Islet of Langerhans (tissue), 1 donor: ENCODE measurements at regions not wholly inside any gene's neighbourhood (a gene's known extent, or its start where the extent isn't known, plus 50 kb on each side); places are given as distances from the start of the nearest gene placed in this dataset.
"Not testable (repeated sequence)": the region's sequence is repeated elsewhere in the genome, so short reads cannot be mapped to it uniquely, and the experiment has no call there.

ENCODE experiments used
- FAIRE-seq: peaks from one replicate; lab custom pipeline; 2011; peaks lifted over from hg19 to GRCh38; lab: Jason Lieb, UNC

DNA sequence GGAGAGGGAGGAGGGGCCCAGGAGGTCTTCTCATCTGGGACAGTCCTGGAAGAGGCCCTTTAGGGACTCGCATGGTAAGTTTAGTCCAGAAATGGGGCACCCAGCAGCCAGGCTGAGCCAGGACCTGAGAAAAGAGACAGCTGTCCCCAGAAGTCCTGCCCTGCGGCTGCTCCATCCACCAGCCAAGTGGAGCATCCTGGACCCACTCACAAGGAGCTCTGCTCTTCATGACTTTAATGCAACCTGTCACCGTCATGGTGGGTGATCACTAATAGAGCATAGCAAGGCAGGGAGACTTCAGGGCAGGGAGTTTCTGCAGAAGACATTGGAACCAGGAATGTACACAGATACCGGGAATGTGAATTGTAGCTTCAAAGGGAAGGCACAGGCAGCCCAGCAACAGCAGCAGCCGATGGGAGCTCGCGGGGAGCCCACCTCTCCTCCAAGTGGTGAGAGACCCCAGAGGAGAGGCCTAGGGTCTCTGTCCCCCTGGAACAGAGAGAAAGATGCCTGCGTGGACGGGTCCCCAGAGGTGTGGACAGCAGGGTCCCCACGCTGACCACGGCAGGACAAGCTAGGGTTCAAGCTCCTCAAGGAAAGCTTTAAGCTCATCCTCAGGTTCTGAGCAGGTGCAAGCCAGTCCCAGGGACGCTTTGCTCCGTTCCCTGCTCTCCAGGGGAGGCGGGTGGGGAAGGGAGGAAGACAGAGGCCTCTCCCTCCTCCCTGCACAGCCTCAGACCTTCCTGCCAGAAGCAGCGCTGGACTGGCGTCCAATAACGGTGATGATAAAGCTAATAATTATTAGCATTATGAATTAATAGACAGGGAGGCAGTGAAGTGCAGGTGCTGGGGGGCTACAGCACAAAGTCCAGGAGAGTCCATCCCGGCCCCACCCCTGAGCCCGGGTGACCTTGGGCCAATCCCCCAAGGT lies 335.3 kb downstream of the ADGRD1 start:
- not testable (repeated sequence) for FAIRE-seq

GRCh38 chr12:131289807-131290206 lies 336.1 kb downstream of the ADGRD1 start:
- FAIRE-seq = not testable (repeated sequence)

DNA sequence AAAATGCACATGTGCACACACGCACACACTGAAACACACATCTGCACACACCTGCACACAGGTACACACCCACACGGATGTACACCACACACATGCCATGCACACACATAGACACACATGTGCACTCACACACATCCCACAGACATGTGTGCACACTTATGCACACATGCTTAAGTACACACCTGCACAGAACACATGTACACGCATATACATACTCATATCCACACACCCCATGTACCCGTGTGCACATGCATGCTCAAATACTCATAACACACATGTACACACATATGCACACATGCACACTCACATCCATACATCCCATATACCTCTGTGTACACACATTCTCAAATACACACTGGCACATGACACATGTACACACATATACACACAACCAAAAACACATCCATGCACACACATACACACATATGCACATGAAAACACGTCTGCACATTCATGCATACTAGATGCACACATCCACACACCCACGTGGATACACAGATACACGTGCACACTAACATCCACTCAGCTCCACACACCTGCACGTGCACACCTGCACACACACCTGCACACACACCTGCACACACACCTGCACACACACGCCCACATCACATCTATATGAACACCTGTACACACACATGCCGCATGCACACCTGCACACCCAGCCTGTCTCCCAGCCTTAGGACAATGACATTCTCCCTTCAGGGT lies 336.7 kb downstream of the ADGRD1 start:
- no peak for FAIRE-seq

GRCh38 chr12:131293071-131294015 lies 339.6 kb downstream of the ADGRD1 start:
- not testable (repeated sequence) for FAIRE-seq

DNA sequence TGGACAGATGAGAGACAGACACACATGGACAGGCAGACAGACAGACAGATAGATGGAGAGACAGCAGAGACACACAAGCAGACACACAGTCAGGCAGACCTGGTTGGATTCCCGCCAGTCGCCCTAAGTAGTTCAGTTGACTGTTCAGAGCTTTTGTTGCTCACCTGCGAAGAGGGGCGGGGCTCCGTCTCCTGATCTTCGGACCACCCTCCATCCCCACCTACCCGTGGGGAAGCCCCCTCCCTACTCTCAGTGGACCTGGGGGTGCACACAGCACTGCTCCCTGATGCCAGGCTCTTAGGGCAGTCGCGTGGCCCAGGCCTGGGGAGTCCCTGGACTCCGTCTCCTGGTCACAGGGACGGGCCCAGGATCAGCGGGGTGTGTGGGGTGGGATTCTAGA lies 341.0 kb downstream of the ADGRD1 start:
- not testable (repeated sequence) for FAIRE-seq

DNA sequence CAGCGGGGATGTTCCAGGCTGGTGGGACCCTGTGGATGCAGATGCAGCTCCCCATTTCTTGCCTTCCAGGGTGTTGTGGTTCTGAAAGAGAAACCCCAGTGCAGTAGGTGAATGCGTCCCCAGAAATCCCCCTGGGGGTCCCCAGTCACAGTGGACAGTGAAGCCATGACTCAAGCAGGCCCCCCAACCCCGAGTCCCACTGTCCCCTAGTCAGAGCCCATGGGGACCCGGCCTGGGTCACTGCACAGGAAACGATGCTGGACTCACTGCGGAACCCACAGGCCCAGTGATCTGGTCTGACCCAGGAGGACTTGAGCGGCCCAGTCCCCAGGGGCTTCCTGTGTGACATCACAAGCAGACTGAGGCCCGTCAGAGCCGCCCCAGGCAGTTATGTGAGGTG lies 341.4 kb downstream of the ADGRD1 start:
- not testable (repeated sequence) for FAIRE-seq

DNA sequence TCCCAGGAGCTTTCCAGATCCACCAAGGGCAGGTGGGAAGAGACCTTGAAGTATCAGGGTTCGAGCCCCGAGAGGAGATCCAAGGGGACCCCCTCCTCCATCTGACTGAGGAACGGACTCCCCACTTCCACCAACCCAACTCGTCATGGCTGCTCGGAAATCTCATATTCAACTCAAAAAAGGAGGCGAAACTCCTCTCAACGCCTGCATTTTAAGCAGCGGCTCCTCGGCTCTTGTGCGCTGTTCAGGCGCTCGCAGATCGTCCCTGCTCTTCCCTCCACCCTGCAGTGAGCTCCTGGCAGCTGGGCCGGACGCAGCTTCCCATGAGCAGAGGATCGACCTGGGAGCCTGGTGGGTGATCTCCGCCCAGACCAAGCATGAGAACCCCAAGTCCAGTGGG lies 341.9 kb downstream of the ADGRD1 start:
- FAIRE-seq = not testable (repeated sequence)

DNA sequence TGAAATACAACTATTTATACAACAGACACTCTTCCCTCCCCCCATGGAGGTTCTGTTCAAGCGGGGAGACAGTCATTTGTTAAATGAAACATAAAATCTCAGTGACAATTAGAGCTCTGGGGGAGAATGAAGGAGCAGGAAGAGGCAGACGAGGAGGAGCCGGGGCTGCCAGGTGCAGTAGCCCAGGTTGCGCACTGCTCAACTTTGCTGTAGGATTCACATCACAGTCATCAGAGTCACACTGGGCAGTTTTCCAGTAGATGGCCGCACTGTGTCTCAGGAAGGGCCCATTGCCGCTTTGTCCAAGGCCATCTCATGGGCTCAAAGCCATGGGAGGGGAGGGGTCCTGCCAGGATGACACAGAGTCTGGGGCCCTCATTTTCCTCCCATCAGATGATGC lies 342.4 kb downstream of the ADGRD1 start:
- FAIRE-seq = not testable (repeated sequence)

- not testable (repeated sequence) for FAIRE-seq
Observed at GRCh38 chr12:131296651-131297050, 342.9 kb downstream of the ADGRD1 start.

DNA sequence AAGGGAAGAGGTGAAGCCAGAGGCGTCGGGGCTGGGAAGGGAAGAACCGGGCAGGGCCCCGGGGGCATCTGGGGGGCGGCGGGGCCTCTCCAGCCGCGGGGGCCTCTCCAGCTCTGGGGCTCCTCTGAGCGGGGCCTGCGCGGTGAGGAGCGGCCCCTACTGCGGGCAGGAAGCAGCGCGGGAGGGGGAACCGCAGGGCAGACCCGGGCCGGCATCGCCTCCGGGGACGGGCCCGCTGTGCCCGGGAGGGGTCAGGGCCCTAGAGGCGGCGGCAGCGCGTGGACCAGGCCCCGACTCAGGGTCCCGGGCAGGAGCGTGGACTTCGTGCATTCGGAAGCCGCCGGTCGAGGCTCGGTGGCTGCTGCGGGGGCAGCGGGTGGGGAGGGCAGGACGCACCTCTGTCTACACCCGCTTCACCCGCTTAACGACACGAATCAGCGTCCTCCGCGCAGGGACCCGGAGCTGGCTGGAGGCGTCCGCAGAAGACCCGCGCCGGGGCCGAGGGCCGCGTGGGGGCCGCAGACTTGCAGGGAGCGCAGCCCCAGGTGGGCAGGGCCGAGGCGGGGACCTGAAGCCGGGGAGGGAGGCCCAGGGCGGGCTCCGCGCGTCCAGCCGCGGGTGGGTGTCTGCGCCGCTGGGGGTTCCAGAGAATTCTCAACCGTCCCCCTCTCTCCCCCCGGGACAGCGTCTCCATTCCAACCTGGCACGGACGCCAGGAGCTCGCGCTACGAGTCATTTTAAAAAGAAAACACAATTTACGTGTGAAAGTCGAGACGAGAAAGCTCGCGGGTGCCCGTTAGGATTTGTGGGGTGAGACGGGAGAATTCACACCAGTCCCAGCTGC lies 345.0 kb downstream of the ADGRD1 start:
- FAIRE-seq = not testable (repeated sequence)

GRCh38 chr12:131299370-131299701 lies 345.6 kb downstream of the ADGRD1 start:
- not testable (repeated sequence) for FAIRE-seq

- not testable (repeated sequence) for FAIRE-seq
Observed at GRCh38 chr12:131303576-131303975, 349.9 kb downstream of the ADGRD1 start.

GRCh38 chr12:131304642-131305041 lies 350.9 kb downstream of the ADGRD1 start:
- not testable (repeated sequence) for FAIRE-seq

DNA sequence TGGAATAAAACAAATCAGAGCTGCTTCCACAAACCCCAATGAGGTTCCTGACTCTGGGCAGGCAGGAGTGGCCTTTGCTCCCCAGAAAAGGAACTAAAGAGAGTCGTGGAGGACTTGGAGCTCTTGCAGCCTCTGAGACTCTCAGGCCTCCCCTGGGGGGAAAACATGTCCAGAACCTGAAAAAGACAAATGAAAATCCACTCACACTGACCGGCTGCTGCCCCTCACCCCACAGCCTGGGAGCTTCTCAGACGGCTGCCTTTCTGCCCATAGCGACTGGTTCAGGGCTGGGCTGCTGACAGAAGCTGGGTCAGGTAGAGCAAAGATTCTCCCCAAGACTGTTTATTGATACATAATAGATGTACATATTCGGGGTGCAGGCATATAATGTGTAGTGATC lies 356.0 kb downstream of the ADGRD1 start:
- no peak for FAIRE-seq

GRCh38 chr12:131310227-131310969 lies 356.7 kb downstream of the ADGRD1 start:
- FAIRE-seq = not testable (repeated sequence)

- not testable (repeated sequence) for FAIRE-seq
Observed at GRCh38 chr12:131311279-131311722, 357.6 kb downstream of the ADGRD1 start.

DNA sequence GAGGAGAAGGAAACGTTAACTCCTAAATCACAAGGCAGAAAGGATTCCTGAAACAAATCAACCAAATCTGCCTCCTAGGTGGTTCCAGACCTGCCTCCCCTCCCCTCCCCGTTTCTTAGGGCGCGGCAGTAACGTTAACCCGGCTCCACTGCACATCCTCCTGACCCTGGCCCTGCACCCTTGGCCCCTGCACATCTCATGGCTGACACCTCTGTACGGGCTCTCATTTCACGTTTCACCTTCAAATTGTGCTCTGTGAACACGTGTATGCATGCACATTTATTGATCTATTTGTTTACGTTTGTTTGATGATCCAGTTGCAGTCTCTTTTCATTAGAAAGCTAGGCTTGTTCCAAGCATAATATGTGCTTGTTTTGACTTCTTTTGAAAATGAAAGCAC lies 358.1 kb downstream of the ADGRD1 start:
- no peak for FAIRE-seq

DNA sequence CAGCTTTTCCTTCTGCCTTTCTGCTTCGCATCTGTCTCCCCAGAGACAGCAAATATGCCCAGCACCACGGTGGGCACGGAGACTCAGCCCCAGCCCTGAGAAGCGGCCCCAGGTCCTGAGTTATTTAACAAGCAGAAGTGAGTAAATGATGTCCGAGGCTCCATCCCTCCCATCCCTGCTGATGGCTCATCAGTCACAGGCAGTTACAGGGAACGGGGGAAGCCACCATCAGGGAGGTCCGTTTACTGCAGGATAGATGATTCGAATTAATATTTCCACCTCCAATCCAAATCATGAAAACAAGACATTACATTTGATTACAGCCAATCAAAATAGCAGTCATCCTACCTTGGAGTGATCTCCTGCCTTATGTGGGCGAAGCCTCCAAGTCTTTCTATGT lies 358.7 kb downstream of the ADGRD1 start:
- FAIRE-seq = not testable (repeated sequence)

DNA sequence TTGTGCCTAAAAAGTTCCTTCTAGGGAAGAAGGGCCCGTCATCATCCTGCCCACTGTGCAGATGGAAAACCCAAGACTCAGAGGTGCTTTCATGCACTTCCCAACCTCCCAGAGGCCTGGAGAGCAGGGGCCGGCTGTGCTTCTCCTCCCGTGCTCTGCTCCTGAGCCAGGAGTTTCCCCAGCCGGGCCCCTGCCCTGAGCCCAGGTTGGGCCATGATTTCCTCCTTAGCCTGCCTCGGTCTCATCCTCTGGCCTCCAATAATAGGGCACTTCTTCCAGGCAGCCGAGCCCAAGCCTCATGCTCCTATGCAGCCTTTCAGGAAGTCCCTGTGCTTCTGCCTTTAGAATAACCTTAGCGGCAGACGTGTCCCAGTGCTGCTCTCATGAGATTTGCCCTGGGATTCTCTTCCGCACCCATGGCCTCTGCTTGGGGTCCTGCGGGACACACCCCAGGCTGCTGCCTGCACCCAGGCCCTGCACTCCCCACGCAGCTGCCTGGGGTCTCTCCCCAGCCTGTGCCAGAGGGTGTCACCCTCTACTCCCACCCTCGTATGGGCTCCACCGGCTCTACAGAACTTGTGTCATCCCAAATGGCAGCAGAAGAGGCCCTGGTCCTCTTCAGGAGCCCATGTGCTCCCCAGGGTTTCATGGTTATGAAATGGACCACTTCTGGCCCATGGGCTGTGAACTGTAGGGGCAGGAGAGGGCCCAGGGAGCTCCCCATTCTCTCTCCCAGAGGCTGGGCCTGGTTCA lies 359.3 kb downstream of the ADGRD1 start:
- FAIRE-seq = no peak

- no peak for FAIRE-seq
Observed at GRCh38 chr12:131313635-131314034, 359.9 kb downstream of the ADGRD1 start.
